ENCODE measurements at regions not wholly inside any gene's neighbourhood (a gene's known extent, or its start where the extent isn't known, plus 50 kb on each side); places are given as distances from the start of the nearest gene placed in this dataset.

GRCh38 chr5:120035815-120036577 lies 406.6 kb downstream of the FAM170A start:
- dilution Hi-C loops (cut with HindIII; ENCODE audit: low sequenced_read_pairs, unreplicated experiment), result no loop called here

More at GRCh38 chr5:120035815-120036577, 406.6 kb downstream of the FAM170A start:
- Histone ChIP-seq H3K27me3 (ENCODE audit: control insufficient read depth, insufficient read depth, low read length) (no peaks in the 10 kb centered on the region), H4K5ac (ENCODE audit: low read depth, low read length) (no peak overlapping the region), H3K27ac (ENCODE audit: insufficient read depth, low read length) (no peak overlapping the region), H3K18ac (ENCODE audit: low read depth, low read length) (no peak overlapping the region), H2BK5ac (ENCODE audit: low read depth, low read length, poor library complexity, severe bottlenecking) (no peak overlapping the region), H3K4ac (ENCODE audit: low read depth, low read length) (no peak overlapping the region), H2AK5ac (ENCODE audit: low read depth, low read length) (no peak overlapping the region), H4K20me1 (ENCODE audit: insufficient read depth, low read length) (no peaks in the 10 kb centered on the region), H3K4me2 (ENCODE audit: low read depth, low read length) (no peak overlapping the region), H2BK20ac (ENCODE audit: low read depth, low read length) (no peak overlapping the region), H3K4me3 (ENCODE audit: insufficient read depth, low read depth, low read length) (no peak overlapping the region), H2BK15ac (ENCODE audit: low read depth, low read length) (no peak overlapping the region), H3K14ac (replicated peaks; ENCODE audit: low read depth, low read length) (no peak overlapping the region), H3K79me1 (ENCODE audit: low read depth in 1 of 2, low read length in 2 of 2) (no peaks in the 10 kb centered on the region), H3K9ac (ENCODE audit: low read depth, low read length) (no peak overlapping the region), H3K9me3 (ENCODE audit: control insufficient read depth, insufficient read depth, low read length) (no peaks in the 10 kb centered on the region), H4K91ac (ENCODE audit: insufficient read depth, low read depth, low read length) (no peak overlapping the region), H2AFZ (replicated peaks; ENCODE audit: low read length, poor library complexity) (no peak overlapping the region), H3K56ac (ENCODE audit: extremely low read depth, insufficient read depth, low read length) (no peak overlapping the region), H2AK9ac (replicated peaks; ENCODE audit: low read depth, low read length, poor library complexity) (no peak overlapping the region), H3K23ac (ENCODE audit: low read depth, low read length) (no peak overlapping the region), H4K8ac (ENCODE audit: low read depth in 2 of 2, low read length in 2 of 2) (no peak overlapping the region), H3K36me3 (ENCODE audit: control insufficient read depth, insufficient read depth, low read length) (no peaks in the 10 kb centered on the region), H3K9me1 (ENCODE audit: insufficient read depth, low read length) (no peaks in the 10 kb centered on the region), H2BK120ac (ENCODE audit: low read depth, low read length) (no peak overlapping the region), H3K4me1 (ENCODE audit: control insufficient read depth, insufficient read depth, low read length) (no peaks in the 10 kb centered on the region)
- in situ Hi-C loops (cut with MboI; ENCODE audit: low sequenced_read_pairs) (no loop called here), intact Hi-C loops (cut with micrococcal nuclease) (loop anchor here (10.0 kb wide), 1 partner anchor 551 kb away; no protein-coding TSS in a partner anchor)
- ChIA-PET POLR2A (ENCODE audit: unreplicated experiment) (no interaction called here), CTCF (no interaction called here)
- no TSS peak for BruUV-seq (replicated peaks)
- WGBS, 2 experiments (ENCODE audit: extremely low coverage in 2 of 2, insufficient read length in 1 of 2), result 98% methylated on average over 8 of the region's 16 CpGs; no CpG with 5 or more reads in 1 of the 2 experiments
- DNase-seq (no peak), ATAC-seq (ENCODE audit: low read depth) (no peak)
- TF ChIP-seq MAZ (IDR thresholded peaks at IDR 0.05; ENCODE audit: borderline replicate concordance, low read depth, low read length) (no peak), POLR2A (IDR thresholded peaks at IDR 0.05; ENCODE audit: low read depth, low read length) (no peak), NFE2L2 (IDR thresholded peaks at IDR 0.05; ENCODE audit: low read depth, low read length) (no peak)
